Suppressor macrophage treated with lipopolysaccharide for 1 hour (primary cell): ENCODE measurements at regions not wholly inside any gene's neighbourhood (a gene's known extent, or its start where the extent isn't known, plus 50 kb on each side); places are given as distances from the start of the nearest gene placed in this dataset.
A peak's percentile ranks its signal among the peaks of the same experiment; 100 is the strongest.
"Not testable (repeated sequence)": the region's sequence is repeated elsewhere in the genome, so short reads cannot be mapped to it uniquely, and the experiment has no call there.

Source experiments
- DNase-seq, 3 donors: peaks; one replicate each; pipeline ENCODE4 v3.0.0-alpha.2; 2020 to 2022

- DNase-seq: no peak
Observed at GRCh38 chr13:58235454-58235853, 603.9 kb downstream of the PCDH17 start.

GRCh38 chr13:58238972-58239773, 607.6 kb downstream of the PCDH17 start:
- DNase-seq: no peak

GRCh38 chr13:58239774-58240268, 608.3 kb downstream of the PCDH17 start:
- DNase-seq: no peak

GRCh38 chr13:58247080-58247479, 615.5 kb downstream of the PCDH17 start:
- DNase-seq: no peak

- no peak for DNase-seq
Observed at GRCh38 chr13:58254943-58255342, 623.4 kb downstream of the PCDH17 start.

- DNase-seq: no peak
Observed at GRCh38 chr13:58266271-58266670, 634.7 kb downstream of the PCDH17 start.

- DNase-seq: no peak
Observed at GRCh38 chr13:58298556-58299135, 667.1 kb downstream of the PCDH17 start.

DNA sequence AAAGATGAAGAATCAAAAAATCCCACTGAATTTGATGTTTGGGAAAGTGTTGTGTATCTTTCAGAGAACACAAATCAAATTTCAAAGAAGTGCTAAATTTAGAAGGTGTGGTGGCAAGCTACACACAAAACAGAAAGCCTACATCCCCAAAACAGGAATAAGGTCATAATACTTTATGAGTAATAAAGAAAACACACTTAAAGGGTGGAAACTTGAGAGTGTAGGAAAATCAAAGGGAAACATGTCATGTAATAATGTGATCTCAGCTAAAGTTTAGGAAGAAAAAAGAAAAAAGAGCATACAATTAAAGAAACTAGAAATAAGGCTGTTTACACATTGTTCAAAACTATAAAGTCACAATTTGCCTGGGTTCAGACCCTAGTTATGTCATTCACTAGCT, 668.7 kb downstream of the PCDH17 start:
- DNase-seq: no peak

- no peak for DNase-seq
Observed at GRCh38 chr13:58300974-58301681, 669.6 kb downstream of the PCDH17 start.

DNA sequence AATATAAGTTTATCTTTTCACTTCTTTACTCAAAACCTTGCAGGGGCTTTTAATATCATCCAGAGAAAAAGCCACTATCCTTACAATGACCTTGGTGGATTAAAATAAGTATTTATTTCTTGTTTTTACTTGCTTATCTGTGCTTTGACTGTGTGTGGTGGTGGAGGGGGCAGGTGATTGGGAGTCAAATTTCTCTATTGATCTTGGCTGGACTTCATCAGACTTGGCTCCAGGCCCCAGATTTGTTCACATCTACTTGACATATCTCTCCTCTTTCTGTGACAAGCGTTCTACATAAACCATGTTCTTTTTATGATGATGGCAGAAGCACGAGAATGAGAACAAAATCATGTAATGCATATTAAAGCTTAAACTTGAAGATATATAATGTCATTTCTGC, 670.8 kb downstream of the PCDH17 start:
- no peak for DNase-seq

- DNase-seq: no peak
Observed at GRCh38 chr13:58306062-58306461, 674.5 kb downstream of the PCDH17 start.

GRCh38 chr13:58313219-58313618, 681.7 kb downstream of the PCDH17 start:
- peak; percentile 69 to 79 (median 72) for DNase-seq

- no peak for DNase-seq
Observed at GRCh38 chr13:58318495-58319167, 687.1 kb downstream of the PCDH17 start.

GRCh38 chr13:58324161-58324560, 692.6 kb downstream of the PCDH17 start:
- peak; percentile 48 to 90 (median 81) for DNase-seq

GRCh38 chr13:58329746-58330145, 698.2 kb downstream of the PCDH17 start:
- no peak for DNase-seq

- DNase-seq: no peak
Observed at GRCh38 chr13:58340895-58341294, 709.4 kb downstream of the PCDH17 start.

DNA sequence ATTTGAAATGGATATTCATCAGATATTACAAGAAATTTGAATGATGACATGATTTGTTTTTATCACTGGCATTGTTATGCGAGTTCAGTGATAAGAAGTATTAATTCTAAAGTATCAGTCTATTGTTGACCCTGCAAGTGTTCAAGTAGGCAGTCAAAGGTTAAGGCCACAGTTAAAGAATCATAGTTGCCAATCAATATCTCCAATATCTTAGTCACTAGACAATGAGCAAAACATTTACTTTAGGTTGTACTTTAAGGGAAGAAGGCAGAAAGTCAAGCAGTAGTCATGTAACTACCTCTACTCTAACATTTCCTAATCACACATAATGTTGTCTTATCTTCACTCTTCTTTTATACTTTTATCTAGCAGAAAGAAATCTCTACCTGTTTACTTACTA, 709.8 kb downstream of the PCDH17 start:
- DNase-seq: no peak

DNA sequence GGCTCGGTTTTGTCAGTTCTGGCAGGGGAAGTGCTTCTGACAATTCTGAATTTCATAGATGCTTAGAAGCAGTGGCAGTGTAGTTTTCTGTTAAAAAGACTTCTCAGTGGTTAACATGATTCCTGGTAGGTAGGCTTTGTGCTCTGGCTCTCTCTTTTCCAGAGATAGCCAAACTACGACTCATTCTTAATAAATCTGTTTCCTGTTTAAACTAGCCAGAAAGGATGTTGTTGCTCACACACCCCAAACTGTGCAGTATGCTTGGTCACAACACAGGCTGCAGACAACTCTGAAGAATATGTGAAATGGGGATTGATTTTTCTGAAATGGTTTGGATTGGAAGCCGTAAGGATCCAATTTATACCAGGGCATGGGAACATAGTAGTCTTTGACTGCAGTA, 711.5 kb downstream of the PCDH17 start:
- no peak for DNase-seq

DNA sequence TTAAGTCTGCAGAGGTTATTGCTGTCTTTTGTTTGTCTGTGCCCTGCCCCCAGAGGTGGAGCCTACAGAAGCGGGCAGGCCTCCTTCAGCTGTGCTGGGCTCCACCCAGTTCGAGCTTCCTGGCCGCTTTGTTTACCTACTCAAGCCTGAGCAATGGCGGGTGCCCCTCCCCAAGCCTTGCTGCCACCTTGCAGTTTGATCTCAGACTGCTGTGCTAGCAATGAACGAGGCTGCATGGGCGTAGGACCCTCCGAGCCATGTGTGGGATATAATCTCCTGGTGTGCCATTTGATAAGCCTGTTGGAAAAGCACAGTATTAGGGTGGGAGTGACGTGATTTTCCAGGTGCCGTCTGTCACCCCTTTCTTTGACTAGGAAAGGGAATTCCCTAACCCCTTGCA, 720.6 kb downstream of the PCDH17 start:
- not testable (repeated sequence) for DNase-seq

GRCh38 chr13:58369936-58370335, 738.4 kb downstream of the PCDH17 start:
- no peak for DNase-seq

DNA sequence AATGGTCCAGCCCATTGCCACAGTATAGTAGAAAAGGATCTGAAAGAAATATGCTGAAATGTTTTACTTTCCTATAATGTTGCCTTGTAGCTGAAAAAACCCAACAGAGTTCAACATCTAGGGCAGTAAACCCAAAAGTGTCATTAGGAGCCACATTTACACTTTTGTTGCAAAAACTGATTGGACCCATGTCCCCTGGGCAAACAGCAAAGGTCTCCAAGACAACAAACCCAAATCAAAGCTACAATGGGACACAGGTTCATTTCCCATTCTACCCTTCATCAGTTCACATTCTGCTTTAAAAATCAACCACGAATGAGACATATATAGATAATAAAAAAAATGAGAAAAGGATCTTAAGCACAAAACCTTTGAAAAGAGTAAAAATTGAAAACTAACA, 744.8 kb downstream of the PCDH17 start:
- no peak for DNase-seq

DNA sequence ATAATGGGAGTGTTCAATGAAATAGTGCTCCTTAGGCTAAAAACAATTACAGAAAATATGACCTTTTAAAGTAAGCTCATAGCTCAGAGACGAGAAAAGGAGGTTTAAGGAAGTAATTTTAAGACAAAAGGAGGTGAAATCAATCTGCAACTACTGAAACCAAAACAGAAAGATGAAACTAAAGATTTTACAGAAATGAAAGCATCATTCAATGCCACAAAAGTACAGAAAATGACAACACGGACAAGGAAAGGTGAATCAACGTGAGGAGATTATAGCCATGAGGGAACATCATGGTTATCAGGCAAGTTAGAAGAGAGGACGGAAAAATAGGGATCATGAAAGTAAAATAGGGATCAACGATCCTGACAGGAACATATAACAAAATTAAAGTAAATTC, 745.2 kb downstream of the PCDH17 start:
- no peak for DNase-seq

DNA sequence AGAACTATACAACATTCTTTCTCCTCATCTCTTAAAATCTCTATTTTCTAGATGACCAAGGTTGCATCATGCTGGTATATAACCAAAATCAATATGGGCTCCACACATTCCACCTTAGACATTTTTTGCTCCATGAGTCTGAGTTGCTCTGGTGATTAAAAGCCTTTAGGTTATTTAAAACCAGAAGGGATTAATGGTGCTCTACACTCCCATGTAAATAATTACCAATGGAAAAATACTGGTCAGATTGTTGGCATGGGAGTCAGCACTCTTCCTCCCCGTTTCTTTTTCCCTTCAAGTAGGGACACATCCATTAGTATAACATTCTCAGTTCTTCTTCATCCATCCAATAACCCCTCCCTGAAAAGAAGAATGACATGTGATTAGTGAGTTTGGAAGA, 747.7 kb downstream of the PCDH17 start:
- DNase-seq: no peak
